NCI-H460 (cell line): ENCODE measurements at regions not wholly inside any gene's neighbourhood (a gene's known extent, or its start where the extent isn't known, plus 50 kb on each side); places are given as distances from the start of the nearest gene placed in this dataset.

Experiments used
- DNase-seq: peaks from one replicate; pipeline ENCODE4 v3.0.0-alpha.2; 2016; ENCODE audit warnings: low read depth; ENCODE audit errors: extremely low read depth

GRCh38 chr9:107949061-107949460 lies 459.5 kb upstream of the KLF4 start:
- no peak for DNase-seq

GRCh38 chr9:107948601-107949000 lies 459.0 kb upstream of the KLF4 start:
- DNase-seq, result no peak

- no peak for DNase-seq
Measured at GRCh38 chr9:107948086-107948485, 458.5 kb upstream of the KLF4 start.

GRCh38 chr9:107946364-107947141 lies 457.0 kb upstream of the KLF4 start:
- DNase-seq, result no peak

GRCh38 chr9:107945961-107946360 lies 456.4 kb upstream of the KLF4 start:
- DNase-seq, result no peak

- DNase-seq, result no peak
Measured at GRCh38 chr9:107945493-107945892, 455.9 kb upstream of the KLF4 start.

- no peak for DNase-seq
Measured at GRCh38 chr9:107944387-107944786, 454.8 kb upstream of the KLF4 start.

- DNase-seq, result no peak
Measured at GRCh38 chr9:107943901-107944300, 454.3 kb upstream of the KLF4 start.

GRCh38 chr9:107942856-107943255 lies 453.3 kb upstream of the KLF4 start:
- DNase-seq, result peak; percentile 25

- DNase-seq, result no peak
Measured at GRCh38 chr9:107942291-107942690, 452.7 kb upstream of the KLF4 start.

- no peak for DNase-seq
Measured at GRCh38 chr9:107940616-107941595, 451.3 kb upstream of the KLF4 start.

GRCh38 chr9:107938801-107939386 lies 449.3 kb upstream of the KLF4 start:
- DNase-seq, result no peak

- no peak for DNase-seq
Measured at GRCh38 chr9:107935931-107936330, 446.4 kb upstream of the KLF4 start.

GRCh38 chr9:107933516-107933915 lies 443.9 kb upstream of the KLF4 start:
- DNase-seq, result no peak

GRCh38 chr9:107933097-107933496 lies 443.5 kb upstream of the KLF4 start:
- no peak for DNase-seq

GRCh38 chr9:107932601-107933000 lies 443.0 kb upstream of the KLF4 start:
- no peak for DNase-seq

- DNase-seq, result no peak
Measured at GRCh38 chr9:107932046-107932445, 442.5 kb upstream of the KLF4 start.

- DNase-seq, result no peak
Measured at GRCh38 chr9:107931071-107931715, 441.6 kb upstream of the KLF4 start.

- no peak for DNase-seq
Measured at GRCh38 chr9:107929443-107929842, 439.9 kb upstream of the KLF4 start.

GRCh38 chr9:107928701-107929371 lies 439.3 kb upstream of the KLF4 start:
- DNase-seq, result no peak
